Activated T-cell treated with anti-CD3 and anti-CD28 coated beads for 24 hours (primary cell): ENCODE measurements at regions not wholly inside any gene's neighbourhood (a gene's known extent, or its start where the extent isn't known, plus 50 kb on each side); places are given as distances from the start of the nearest gene placed in this dataset.

ENCODE experiments used
- DNase-seq: peaks from one replicate; pipeline ENCODE4 v3.0.0-alpha.2; 2020; ENCODE audit warnings: low read depth

DNA sequence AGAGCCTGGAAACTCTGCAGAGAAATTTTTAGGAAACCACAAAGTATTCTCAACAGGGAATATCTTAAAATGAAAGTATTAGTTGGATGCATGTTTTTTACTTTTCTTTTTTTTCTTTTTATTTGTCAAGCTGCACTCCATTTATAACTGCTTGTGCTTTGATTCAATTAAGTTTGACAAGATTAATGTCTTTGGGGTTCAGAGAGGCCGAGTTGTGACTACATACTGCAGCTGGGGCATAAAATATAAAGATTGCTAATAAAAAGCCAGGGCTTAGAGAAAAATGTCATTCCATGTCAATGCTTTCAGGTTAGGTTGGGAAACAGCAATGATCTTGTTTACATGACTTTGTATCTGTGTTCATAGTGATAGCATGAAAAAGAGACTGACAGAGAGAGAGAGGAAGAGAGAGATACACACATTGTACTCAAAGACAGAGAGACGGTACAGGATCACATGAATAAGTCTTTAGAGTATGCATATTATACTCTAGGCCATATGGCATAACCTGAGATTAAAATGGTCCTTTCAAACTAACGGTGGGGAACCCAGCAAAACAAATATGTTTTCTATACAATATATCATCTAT lies 1022.3 kb upstream of the CNTNAP5 start:
- no peak for DNase-seq

DNA sequence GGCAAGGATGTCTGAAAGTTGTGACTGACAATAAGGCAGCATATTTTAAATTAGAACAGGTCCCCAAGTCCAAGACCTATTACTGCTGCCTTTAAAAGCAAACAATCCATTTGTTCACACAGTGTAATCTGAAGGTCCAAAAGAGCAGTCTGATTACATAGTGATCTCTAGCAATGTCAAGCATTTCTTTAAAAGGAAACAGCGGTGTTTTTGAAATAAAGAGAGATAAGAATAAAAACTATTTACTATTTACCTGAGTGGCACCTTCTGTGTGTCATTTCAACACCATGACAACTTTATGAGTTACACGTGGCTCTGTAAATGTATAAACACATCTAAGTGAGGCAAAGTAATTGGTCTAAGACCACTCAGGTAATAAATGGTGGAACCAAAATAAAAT lies 1009.9 kb upstream of the CNTNAP5 start:
- no peak for DNase-seq

DNA sequence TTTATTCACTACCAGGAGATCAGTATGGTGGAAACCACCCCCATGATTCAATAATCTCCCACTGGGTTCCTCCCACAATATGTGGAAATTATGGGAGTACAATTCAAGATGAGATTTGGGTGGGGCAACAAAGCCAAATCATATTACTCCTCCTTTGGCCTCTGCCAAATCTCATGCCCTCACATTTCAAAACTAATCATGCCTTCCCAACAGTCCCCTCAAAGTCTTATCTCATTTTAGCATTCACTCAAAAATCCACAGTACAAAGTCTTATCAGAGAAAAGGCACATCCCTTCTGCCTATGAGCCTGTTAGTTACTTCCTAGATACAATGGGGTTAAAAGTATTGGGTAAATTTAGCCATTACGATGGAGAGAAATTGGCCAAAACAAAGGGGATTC lies 989.5 kb upstream of the CNTNAP5 start:
- no peak for DNase-seq

DNA sequence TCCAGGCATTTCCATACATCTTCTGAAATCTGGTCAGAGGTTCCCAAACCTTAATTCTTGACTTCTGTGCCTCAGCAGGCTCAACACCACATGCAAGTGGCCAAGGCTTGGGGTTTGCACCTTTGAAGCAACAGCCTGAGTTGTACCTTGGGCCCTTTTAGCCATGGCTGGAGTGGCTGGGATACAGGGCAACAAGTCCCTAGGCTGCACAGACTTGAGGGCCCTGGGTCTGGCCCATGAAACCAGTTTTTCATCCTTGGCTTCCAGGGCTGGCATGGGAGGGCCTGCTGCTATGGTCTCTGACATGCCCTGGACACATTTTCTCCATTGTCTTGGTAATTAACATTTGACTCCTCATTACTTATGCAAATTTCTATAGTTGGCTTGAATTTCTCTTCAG lies 988.8 kb upstream of the CNTNAP5 start:
- DNase-seq: no peak

DNA sequence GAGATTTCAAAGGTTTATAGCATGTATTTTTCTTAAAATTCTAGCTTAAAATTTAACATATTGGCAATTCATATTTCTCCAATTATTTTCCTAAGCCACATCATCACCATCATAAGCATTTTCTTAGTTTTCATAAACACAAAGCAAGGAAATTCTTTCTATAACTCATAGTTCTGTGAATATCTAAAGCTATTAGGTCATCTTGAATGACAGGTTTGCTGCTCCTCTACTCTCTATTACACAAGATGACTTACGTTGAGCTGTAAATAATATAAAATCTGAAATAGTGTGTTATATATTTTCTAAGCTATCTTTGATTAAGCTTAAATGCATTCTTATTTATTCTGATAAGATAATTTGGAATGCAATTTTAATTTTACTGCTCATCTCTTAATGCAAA lies 984.6 kb upstream of the CNTNAP5 start:
- DNase-seq: no peak

DNA sequence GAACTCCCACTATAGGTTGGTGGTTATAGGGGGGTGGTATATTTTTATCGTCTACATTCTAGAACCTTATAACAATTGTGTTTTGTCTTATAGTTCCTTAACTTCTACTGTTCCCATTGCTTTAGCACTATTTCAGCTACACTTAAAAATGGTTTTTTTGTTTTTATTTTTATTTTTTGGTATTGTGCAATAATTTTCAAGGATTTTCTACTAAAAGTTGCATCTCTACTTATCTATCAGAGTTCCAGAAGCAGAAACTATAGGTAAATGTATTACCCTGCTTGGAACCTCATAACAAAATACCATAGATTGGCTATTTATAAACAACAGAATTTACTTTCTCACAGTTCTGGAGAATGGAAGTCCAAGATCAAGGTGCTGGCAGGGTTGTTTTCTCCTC lies 981.6 kb upstream of the CNTNAP5 start:
- DNase-seq: no peak

DNA sequence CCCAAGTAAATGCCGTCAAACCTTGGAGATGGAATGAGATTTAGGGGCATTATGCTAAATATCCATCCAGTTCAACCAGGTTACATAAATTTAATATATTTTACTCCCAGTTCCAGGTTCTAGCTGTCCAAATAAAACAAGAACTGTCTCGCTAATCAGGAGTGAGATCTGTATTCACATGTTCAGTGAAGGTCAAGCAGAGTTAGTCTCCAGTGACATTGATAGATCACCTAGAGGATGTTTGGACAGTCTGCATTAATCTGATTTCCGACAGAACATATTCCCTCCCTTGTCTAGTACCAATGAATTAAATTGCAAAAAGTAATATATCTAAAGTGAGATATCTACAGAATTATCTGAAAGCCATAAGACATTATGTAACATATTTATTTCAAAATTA lies 979.4 kb upstream of the CNTNAP5 start:
- no peak for DNase-seq

DNA sequence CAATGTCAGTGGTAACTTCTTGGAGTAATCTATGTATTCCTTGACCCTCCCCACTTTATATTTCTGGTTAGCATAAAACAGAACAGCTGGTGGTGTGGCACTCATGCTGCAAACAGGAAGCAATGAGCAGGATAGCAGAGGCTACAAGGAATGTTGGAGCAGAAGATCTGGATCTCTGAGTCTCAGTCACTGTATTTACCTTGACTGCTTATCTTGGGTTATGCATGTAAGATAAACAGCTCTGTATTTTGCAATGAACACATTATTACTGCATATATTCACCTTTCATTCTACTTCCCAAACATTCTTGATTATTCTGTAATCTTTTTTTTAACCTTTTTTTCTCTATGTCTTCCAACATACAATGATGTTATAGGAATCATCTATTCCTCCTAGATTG lies 977.9 kb upstream of the CNTNAP5 start:
- DNase-seq: no peak

DNA sequence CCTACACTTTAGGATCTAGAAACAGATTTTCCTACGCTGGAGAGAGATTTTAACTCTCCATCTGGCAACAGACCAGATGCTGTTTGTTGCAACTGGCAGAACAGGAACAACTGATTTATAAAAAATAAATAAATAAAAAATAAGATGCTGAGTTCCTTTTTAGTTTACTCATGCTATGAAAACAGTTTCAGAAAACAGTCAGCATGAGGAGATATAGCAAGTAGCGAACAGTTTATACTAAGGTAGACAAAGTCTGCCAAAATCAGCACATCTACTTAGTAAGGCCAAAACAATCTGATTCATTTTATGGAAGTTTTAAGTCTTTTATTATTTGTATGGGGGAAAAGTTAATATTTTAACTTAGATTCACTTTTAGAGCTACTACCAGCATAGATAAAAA lies 974.0 kb upstream of the CNTNAP5 start:
- DNase-seq: no peak

DNA sequence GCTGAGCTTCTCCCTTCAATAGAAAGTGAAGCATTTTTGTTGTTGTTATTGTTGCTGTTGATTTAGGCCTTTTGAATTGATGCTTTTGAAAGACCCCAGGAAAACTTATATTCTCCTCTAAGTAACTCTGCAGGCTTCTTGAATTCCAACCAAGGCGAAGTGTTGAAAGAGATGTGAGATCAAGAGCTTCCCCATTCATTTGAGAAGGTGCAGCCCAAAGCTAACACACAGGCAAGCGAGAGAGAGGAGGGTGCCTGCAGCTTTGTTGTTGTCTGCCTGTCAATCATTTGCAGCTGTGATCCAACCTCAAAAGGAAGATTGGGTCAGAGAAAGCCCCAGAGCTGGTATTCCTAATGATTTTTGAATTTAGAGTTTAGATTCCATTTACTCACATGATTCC lies 963.6 kb upstream of the CNTNAP5 start:
- DNase-seq: no peak

DNA sequence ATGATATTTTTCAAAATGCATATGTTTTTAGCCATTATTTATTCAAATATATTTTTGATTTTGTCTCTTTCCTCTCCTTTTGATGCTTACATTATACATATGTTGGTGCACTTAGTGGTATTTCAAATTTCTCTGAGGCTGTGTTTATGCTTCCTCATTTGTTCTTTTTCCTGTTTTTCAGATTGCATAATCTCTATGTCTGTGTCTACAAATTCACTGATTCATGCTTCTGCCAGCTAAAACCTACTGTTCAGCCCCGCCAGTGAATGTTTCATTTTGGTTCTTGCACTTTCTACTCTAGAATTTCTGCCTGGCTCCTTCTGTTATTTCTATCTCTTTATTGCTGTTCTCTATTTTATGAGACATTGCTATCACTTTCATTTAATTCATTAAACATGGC lies 951.7 kb upstream of the CNTNAP5 start:
- no peak for DNase-seq

DNA sequence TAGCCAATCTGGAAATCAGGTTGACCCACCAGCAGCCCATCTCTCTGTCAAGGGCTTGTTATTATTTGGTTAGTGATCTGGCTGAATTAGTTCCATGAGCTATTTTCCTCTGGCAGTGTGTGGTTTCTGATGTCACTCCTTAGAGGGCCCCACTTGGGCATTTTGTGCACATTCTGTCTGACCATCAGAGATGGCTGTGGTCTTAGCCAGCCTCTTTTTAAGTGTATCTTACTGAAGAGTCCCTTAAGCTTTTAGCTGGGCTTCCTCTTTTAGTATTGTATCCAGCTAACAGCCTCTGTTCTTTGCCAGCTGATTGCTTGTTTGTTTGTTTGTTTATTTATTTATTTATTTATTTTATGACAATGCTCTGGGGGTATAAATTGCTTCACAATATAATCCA lies 951.1 kb upstream of the CNTNAP5 start:
- DNase-seq: no peak

DNA sequence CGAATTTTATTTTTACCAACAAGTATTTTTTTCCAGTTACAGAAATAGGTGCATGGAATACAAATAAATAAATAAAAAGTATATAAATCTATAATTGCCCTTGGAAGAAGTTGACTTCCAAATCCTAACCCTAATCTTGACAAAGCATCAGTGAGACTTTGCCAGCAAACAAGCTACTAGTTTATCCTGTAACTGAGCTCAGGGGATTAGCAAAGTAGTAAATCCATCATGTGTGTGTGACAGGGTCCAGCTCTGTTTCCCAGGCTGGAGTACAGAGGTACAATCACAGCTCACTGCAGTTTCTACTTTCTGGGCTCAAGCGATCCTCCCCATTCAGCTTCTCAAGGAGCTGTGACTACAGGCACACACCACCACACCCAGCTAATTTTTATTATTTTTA lies 948.0 kb upstream of the CNTNAP5 start:
- DNase-seq: no peak

DNA sequence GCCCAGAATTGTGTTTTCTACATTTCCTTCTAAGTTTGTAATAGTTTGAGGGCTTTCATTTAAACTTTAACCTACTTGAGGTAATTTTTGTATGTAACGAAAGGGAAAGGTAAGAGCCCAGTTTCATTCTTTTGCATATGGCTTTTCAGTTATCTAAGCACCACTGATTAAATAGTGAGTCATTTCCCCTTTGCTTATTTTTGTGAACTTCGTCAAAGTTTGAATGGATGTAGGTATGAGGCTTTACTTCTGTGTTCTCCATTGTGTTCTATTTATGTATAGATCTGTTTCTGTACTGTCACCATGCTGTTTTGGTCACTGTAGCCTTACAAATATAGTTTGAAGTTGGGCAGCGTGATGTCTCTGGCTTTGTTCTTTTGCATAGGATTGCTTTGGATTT lies 944.8 kb upstream of the CNTNAP5 start:
- no peak for DNase-seq

DNA sequence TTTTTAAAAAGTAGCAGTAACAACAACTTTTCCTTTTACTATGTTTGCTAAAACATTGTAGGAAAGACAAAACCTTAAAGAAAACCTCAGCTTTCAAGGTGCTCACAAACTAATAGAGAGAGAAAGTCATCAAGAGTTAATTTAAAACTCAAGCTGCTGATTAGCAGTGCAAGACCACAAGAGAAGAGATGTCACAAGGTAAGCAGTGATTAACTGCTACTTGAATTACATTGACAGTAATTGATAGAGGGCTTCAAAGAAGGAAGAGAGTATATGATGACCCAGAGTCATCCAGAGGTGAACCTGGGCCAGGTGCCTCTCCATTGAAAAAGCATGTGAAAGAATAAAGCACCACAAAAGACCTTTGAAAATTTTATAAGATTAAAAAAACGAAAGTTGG lies 939.6 kb upstream of the CNTNAP5 start:
- DNase-seq: no peak

DNA sequence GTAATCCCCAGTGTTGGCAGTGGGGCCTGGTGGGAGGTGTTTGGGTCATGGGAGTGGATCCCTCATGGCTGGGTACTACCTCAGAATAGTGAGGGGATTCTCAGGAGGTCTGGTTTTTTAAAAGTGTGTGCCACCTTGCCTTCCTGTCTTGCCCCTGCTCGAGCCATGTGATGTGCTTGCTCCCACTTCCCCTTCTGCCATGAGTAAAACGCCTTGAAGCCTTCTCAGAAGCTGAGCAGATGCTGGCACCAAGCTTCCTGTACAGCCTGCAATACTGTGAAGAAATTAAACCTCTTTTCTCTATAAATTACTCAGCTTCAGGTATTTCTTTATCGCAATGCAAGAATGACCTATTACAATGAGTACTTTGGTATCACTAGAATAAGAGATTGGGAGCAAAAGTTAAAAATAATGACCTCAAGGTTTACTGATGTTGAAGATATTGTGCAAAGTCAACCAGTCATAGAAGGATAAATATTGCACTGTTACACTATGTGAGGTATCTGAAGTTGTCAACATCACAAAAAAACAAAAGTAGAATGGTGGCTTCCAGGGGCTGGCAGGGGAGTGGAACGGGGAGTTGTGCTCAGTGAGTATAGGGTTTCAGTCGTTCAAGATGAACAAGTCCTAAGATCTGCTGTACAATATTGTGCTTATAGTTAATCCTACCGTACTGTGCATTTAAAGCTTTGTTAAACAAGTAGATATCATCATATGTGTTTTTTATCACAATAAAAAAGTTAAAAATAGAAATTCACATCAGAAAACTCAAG lies 938.3 kb upstream of the CNTNAP5 start:
- DNase-seq: no peak

DNA sequence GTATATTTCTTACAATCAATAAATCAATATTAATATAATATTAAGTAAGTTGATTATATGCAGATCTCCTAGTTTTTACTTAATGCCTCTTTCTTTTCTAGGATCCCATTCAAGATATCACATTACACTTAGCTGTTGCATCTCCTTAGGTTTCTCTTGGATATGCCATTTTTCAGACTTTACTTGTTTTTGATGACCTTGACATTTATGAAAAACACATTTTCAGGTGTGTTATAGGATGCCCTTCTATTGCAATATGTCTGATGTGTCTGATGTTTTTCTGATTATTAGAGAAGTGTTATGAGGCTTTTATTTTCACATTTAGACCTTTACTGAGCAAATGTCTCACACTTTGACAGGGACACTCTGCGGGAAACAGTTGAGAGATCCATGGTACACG lies 933.6 kb upstream of the CNTNAP5 start:
- no peak for DNase-seq

DNA sequence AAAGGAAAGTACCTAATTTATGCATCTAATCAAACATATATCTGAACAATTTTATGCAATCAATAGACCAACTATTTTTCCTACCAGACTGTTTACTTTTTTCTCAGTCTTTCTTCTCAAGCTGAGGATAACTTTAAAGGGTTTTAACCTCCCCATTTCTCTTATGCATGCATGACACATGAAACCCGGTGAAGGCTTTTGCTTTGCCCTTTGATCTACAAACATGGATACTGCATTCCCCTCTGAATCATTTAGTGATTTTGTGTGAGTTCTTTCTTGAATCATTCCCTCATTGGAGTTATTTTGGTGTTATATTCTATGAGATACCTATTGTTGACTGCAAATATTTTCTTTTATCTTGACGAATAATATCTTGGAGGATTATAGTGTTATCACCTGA lies 931.9 kb upstream of the CNTNAP5 start:
- no peak for DNase-seq

DNA sequence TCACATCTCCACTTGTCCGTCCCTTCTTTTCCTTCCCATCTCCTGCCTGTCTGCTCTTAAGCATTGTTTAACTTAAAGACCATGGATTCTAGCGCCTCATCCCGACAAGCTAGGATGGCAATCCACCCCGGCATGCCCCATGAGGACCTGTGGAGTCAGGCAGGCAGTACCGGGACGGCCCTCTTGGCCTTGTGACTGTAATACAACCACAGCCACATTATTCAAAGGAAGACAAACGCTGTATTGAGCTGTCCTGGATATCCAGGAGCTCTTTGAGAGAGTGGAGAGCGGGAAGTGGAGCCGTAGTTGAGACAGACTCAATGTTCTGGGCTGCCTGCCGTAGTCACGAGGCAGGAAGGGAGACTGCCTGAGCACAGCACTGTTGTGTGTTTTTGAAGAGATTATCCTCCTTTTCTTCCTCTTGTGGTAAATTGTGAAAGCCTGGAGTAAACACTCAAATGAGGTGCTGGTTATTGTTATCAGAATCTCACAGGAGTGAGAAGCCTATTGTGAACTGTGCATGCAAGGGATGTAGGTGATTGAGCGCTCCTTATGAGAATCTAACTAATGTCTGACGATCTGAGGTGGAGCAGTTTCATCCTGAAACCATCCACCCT lies 929.8 kb upstream of the CNTNAP5 start:
- DNase-seq: no peak

DNA sequence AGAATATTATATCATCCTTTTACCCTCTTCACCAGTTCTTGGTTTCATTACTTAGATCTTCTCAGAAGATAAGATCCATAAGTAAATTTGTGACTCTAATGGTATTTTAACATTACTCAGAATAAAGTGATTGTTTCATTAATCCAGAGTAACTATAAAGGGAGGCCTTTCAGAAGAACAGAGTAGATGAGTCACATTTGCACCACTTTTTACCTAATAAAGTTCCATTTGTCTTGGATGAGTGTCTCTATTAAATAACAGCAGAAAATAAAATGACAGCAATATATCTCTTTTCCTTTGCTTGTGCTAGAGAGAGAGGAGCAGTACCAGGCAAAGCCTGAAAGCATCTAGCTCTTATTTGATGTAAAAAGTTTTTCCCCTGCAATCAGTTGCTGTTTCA lies 926.5 kb upstream of the CNTNAP5 start:
- no peak for DNase-seq

DNA sequence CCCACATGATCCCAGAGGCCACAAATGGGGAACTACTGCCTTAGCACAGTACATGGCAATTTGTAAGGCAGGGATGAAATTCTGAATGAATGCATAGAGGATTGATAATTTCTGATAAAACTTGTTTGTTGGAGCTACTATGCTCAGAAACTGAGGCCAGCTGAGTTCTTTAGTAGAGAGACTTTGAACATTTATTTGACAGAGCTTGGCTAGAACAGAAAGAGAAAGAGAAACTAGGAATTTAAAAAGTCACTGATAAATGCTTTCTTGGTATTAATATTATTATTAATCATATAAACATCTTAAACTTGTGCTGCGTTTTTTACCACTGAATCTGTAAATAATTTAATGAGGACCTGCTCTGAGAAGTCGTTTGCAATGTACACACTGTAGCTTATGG lies 923.7 kb upstream of the CNTNAP5 start:
- no peak for DNase-seq

DNA sequence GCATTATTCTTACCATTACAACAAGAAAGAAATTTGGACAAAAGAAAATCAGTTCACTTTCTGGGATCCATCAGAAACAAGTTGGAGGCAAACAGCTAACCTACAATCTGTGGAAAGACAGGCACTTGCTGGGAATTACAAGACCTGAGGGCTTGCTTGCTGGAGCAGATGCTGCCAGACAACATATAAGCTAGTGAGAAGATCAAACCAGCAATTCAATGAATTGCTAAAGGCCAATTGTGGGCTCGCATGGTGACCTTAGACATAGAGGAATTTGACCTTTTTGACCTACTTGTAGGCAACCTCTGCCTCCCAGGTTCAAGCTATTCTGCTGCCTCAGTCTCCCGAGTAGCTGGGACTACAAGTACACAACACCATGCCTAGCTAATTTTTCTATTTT lies 921.2 kb upstream of the CNTNAP5 start:
- no peak for DNase-seq

DNA sequence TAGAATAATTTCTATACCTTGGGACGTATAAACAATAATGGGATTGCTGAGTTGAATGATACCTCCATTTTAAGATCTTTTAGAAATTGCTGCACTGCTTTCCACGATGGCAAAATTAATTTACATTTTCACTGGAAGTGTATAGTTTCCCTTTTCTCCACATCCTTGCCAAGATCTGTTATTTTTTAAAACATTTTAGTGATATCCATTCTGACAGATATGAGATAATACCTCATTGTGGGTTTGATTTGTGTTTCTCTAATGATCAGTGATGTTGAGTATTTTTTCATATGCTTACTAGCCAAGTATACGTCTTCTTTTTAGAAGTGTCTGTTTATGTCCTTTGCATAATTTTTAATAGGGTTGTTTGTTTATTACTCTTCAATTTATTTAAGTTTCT lies 908.5 kb upstream of the CNTNAP5 start:
- DNase-seq: no peak

DNA sequence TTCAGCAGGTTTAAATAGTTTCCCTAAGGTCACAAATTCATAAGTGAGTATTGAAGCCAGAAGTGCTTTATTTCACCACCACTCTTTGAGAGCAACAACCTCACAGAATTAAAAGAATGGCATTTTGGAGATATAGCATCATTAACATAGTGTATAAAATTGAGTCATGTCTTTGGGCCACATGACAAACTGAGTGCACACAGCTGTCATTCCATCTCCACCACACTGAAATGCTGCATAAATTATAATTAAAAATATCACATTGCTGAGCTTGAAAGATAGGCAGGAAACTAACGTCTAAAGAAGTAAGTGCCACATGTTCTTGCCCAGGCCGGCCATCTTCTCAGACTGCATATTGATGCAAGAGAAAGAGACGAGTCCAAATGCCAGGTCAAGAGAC lies 897.9 kb upstream of the CNTNAP5 start:
- no peak for DNase-seq
